Stimulated activated CD4-positive, alpha-beta T cell treated with anti-CD3 and anti-CD28 coated beads, Interleukin-15, amount 100 ng/mL, for 24 hours (primary cell): ENCODE measurements at regions not wholly inside any gene's neighbourhood (a gene's known extent, or its start where the extent isn't known, plus 50 kb on each side); places are given as distances from the start of the nearest gene placed in this dataset.
"Not testable (repeated sequence)": the region's sequence is repeated elsewhere in the genome, so short reads cannot be mapped to it uniquely, and the experiment has no call there.

Experiments used
- DNase-seq: peaks from one replicate; pipeline ENCODE4 v3.0.0-alpha.2; 2020

DNA sequence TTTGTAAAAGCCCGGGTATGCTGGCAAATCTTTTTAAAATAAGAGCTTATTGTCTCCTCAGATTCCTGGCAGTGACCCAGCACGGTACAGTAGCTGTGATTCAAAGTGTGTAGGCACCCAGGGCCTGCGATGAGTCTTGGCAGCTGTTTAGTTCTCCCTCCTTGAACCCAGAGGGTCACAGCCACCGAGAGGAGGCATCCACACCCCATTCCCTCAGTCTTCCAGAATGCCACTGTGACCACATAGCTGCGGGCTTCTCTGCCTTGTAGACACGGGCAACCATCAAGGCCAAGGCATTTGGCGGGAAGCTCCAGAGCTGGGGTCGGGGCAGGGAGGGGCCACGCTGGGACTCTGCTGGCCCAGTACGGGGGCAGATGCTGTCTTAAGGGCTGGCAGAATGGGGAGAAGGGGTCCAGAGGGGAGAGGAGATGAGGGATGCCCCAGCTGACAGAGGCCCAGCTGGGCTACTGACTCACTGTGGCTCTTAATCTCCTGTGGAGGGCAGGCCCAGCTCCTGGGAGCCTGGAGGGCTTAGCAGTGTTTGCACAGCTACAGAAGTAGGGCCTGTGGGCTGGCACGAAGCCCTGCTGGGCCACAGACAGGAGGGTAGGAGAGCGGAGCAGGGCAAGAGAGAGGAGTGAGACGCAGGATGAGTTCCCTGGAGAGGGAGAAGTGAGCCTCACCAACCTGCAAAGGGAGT lies 68.8 kb upstream of the DLG1 start:
- no peak for DNase-seq

DNA sequence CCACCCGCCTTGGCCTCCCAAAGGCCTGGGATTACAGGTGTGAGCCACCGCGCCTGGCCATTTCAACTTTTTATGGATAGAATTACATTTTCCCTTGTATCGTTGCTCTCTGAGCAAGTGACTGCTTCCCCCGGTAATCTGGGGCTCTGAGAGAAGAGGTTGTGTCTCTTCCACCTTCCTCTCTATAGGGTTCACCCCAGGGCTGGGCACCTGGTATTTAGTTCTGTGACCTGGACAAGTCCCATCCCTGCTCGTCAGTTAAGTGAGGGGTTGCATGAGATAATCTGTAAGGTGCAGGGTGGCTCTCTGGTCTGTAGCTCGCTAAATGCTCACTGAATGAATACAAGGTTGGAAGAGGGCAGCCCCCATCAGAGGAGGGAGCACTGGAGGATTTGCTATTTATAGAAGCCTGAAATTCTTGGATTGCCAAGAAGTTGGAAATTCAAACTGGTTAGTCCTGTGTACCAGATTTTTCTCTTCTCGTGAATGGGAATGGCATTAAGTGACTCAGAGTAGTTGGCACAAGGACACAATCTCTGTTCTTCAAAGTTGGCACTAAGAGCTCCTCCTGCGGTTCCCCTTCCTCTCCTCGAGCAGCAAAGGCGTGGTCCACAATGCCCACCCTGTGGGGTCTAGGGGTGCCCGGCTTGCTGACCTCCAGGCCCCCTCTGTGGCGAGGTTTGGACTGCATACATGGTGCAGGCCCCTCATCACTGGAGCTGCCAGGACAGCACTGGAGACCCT lies 68.1 kb upstream of the DLG1 start:
- no peak for DNase-seq

DNA sequence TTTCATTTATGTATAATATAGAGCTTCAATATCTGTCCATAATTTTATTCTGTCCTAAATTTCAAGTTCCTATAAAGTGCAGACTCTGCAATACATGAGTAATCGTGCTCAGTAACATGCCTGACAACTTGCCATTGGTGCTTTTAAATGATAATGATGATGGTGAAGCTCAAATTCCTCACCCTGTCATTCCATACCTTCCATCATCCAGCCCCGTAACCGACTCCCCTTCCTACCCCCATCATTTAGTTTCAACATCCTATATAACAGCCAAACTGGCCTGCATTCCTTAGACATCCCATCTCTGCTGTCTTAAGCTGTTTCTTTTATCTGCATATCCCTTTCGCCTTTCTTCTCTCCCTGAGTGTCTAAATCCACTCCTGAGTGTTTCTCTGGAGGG lies 67.2 kb upstream of the DLG1 start:
- no peak for DNase-seq

- DNase-seq = no peak
Observed at GRCh38 chr3:197364410-197365071, 66.1 kb upstream of the DLG1 start.

- no peak for DNase-seq
Observed at GRCh38 chr3:197363553-197364409, 65.4 kb upstream of the DLG1 start.

DNA sequence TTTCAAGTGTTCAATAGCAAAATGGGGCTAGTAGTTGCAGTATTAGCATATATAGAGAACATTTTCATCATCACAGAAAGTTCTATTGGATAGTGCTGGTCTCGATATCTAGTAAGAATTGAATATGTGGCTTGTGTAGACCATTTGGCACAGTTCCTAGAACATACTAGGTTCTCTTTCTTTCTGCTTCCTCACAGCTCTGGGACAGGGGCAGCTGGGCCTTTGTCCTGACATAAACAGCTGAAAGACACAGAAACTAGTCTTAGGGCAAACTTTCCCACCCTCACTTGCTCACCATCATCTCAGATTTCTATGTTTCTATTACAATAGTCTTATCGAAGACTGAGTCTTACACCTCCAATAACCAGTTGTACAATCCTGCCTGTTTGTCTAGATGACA lies 63.7 kb upstream of the DLG1 start:
- DNase-seq = no peak

- DNase-seq = not testable (repeated sequence)
Observed at GRCh38 chr3:197360095-197360494, 61.7 kb upstream of the DLG1 start.

GRCh38 chr3:197359476-197359875 lies 61.1 kb upstream of the DLG1 start:
- not testable (repeated sequence) for DNase-seq

DNA sequence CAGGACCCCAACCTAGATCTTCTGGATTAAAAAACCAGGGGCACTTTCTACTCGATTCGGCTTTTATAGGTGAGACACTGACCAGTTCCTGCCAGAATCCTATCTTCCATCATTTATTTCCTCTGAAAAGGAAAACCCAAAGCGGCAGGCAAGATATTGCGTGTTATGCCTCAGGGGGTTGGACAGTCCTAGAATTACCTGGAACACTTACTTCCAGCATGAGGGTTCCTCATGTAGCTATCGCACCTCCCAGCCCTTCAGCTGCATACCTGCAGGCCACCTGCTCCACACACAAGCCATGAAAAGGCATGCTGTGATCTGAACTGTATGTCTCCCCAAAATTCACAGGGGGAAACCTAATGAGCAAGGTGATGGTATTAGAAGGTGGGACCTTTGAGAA lies 58.3 kb upstream of the DLG1 start:
- DNase-seq = no peak

DNA sequence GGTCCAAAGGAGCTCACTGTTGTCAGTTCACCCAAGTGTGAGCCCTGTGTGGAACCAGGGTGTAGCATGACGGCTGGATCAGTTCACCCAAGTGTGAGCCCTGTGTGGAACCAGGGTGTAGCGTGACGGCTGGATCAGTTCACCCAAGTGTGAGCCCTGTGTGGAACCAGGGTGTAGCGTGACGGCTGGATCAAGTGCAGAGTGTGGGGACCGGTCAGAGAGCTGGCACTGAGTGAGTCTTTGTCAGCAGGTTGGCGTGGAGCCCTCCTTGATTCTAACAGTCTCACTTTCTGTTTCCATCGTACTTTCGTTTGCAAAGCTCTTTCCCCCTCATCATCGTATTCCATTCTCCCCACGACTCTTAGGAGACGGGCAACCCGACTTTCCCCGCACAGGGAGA lies 57.9 kb upstream of the DLG1 start:
- DNase-seq = no peak

DNA sequence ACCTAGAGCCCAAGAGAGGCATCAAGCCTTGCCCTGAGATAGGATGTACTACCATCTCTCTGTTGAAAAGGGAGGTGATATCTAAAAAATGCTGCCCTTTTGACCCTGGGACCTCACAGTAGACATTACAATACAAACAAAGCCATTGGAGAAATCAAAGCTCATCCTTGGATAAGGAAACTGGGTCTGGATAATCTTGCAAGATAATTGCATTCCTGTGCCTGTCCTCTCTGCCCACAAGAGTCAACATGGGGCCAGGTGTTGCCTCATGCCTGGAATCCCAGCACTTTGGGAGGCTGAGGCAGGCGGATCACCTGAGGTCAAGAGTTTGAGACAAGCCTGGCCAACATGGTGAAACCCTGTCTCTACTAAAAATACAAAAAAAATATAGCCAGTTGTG lies 57.3 kb upstream of the DLG1 start:
- no peak for DNase-seq

- no peak for DNase-seq
Observed at GRCh38 chr3:197354568-197355001, 56.2 kb upstream of the DLG1 start.

- no peak for DNase-seq
Observed at GRCh38 chr3:197353867-197354567, 55.6 kb upstream of the DLG1 start.

- no peak for DNase-seq
Observed at GRCh38 chr3:197353001-197353866, 54.8 kb upstream of the DLG1 start.

GRCh38 chr3:197352382-197352781 lies 54.0 kb upstream of the DLG1 start:
- no peak for DNase-seq

GRCh38 chr3:197350446-197350845 lies 52.0 kb upstream of the DLG1 start:
- no peak for DNase-seq

DNA sequence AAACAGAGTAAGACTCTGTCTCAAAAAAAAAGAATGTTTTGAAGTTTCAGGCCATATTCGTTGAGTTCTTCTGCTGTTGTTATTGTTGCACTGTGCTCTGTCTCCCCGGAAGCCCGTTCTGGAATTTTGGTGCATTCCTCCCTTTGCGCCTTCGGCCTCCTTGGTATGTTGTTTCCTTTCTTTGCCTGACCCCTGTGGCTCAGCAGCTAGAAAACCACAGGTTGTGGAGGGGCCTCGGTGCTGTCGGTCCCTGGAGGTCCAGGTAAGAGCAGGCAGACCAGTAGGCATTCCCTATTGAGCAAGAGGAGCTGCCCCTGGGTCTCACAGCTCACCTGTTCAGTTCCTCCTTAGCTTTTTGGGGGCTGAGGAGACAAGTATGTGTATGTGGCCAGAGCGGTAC lies 51.0 kb upstream of the DLG1 start:
- no peak for DNase-seq
